ENCODE measurements at regions not wholly inside any gene's neighbourhood (a gene's known extent, or its start where the extent isn't known, plus 50 kb on each side); places are given as distances from the start of the nearest gene placed in this dataset.

- TF ChIP-seq, protein P1, sequence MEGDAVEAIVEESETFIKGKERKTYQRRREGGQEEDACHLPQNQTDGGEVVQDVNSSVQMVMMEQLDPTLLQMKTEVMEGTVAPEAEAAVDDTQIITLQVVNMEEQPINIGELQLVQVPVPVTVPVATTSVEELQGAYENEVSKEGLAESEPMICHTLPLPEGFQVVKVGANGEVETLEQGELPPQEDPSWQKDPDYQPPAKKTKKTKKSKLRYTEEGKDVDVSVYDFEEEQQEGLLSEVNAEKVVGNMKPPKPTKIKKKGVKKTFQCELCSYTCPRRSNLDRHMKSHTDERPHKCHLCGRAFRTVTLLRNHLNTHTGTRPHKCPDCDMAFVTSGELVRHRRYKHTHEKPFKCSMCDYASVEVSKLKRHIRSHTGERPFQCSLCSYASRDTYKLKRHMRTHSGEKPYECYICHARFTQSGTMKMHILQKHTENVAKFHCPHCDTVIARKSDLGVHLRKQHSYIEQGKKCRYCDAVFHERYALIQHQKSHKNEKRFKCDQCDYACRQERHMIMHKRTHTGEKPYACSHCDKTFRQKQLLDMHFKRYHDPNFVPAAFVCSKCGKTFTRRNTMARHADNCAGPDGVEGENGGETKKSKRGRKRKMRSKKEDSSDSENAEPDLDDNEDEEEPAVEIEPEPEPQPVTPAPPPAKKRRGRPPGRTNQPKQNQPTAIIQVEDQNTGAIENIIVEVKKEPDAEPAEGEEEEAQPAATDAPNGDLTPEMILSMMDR (IDR thresholded peaks at IDR 0.05) = no peak
- no peak for TF ChIP-seq POLR2A (IDR thresholded peaks at IDR 0.05)
Observed at GRCh38 chr7:33705333-33705833, 200.0 kb upstream of the BMPER start.
